BJ (cell line): ENCODE measurements at regions not wholly inside any gene's neighbourhood (a gene's known extent, or its start where the extent isn't known, plus 50 kb on each side); places are given as distances from the start of the nearest gene placed in this dataset.

Experiments used
- CTCF ChIA-PET: fragments of 350-600 bp; formaldehyde crosslinking; extraction: SDS; loops from one replicate; lab custom pipeline; 2021; ENCODE audit warnings: antibody characterized with exemption, inconsistent platforms; lab: Yijun Ruan, JAX
- POLR2A ChIA-PET: fragments of 300-600 bp; sonication (Branson Sonifier 250); formaldehyde crosslinking; extraction: SDS; loops from one replicate; lab custom pipeline; 2021; ENCODE audit warnings: antibody characterized with exemption; lab: Charles Lee
- DNase-seq: peaks from one replicate; pipeline ENCODE4 v3.0.0-alpha.2; 2011; ENCODE audit warnings: low read depth
- H3K27me3 ChIP-seq: 2 replicates; pipeline ENCODE4 v1.6.0; 2011; ENCODE audit warnings: low read length; ENCODE audit not compliant: control insufficient read depth, insufficient read depth
- H3K36me3 ChIP-seq: 2 replicates; pipeline ENCODE4 v1.5.1; 2011; ENCODE audit warnings: low read length; ENCODE audit not compliant: control insufficient read depth, insufficient read depth
- H3K4me3 ChIP-seq: 2 replicates; pipeline ENCODE4 v1.5.1; 2011; ENCODE audit warnings: low read depth, mild to moderate bottlenecking, control low read depth, low read length
- TF ChIP-seq, protein P1 (sequence below): IDR thresholded peaks from 2 replicates; pipeline ENCODE4 v1.5.1; 2011; ENCODE audit warnings: low read depth, mild to moderate bottlenecking, control low read depth, inconsistent platforms, low read length, moderate library complexity; ENCODE audit not compliant: insufficient read depth

- Histone ChIP-seq H3K36me3 (no peaks in the 10 kb centered on the region), H3K4me3 (no peak overlapping the region), H3K27me3 (no peaks in the 10 kb centered on the region)
- TF ChIP-seq, protein P1, sequence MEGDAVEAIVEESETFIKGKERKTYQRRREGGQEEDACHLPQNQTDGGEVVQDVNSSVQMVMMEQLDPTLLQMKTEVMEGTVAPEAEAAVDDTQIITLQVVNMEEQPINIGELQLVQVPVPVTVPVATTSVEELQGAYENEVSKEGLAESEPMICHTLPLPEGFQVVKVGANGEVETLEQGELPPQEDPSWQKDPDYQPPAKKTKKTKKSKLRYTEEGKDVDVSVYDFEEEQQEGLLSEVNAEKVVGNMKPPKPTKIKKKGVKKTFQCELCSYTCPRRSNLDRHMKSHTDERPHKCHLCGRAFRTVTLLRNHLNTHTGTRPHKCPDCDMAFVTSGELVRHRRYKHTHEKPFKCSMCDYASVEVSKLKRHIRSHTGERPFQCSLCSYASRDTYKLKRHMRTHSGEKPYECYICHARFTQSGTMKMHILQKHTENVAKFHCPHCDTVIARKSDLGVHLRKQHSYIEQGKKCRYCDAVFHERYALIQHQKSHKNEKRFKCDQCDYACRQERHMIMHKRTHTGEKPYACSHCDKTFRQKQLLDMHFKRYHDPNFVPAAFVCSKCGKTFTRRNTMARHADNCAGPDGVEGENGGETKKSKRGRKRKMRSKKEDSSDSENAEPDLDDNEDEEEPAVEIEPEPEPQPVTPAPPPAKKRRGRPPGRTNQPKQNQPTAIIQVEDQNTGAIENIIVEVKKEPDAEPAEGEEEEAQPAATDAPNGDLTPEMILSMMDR, result no peak
- ChIA-PET POLR2A (no interaction called here), CTCF (interaction anchor here (1.0 to 6.6 kb wide), 5 partner anchors 9 to 1271 kb away, joined by 3 to 41 read pairs (median 4); no protein-coding TSS in a partner anchor)
- no peak for DNase-seq
Measured at GRCh38 chr6:44652547-44652946, 265.0 kb downstream of the CDC5L start.

DNA sequence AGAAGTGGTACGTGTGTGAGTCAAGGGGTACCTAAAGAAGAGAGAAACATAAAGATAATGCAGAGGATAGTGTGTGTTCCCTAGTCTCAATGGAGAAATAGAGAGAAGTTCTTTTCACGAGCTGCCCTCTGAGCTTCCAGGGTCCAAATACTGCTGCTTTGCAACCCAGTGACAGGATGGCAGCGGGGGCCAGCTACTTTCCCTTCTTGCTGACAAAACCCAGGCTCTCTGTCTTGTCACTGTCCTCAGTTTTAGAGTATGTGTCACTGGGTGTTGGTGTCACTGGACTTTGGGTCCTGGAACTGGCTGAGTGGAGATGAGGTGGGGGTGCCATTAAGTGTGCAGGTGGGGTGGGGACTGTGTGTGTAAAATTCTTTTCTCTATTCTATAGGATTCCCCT is 265.6 kb downstream of the CDC5L start:
- no peak overlapping the region for H3K4me3 ChIP-seq
- CTCF ChIA-PET, result interaction anchor here (1.4 to 6.6 kb wide), 4 partner anchors 9 to 1270 kb away, joined by 4 to 41 read pairs (median 9); no protein-coding TSS in a partner anchor
- DNase-seq, result no peak
- H3K36me3 ChIP-seq, result no peaks in the 10 kb centered on the region
- POLR2A ChIA-PET, result no interaction called here
- no peaks in the 10 kb centered on the region for H3K27me3 ChIP-seq
- TF ChIP-seq, protein P1, result no peak

DNA sequence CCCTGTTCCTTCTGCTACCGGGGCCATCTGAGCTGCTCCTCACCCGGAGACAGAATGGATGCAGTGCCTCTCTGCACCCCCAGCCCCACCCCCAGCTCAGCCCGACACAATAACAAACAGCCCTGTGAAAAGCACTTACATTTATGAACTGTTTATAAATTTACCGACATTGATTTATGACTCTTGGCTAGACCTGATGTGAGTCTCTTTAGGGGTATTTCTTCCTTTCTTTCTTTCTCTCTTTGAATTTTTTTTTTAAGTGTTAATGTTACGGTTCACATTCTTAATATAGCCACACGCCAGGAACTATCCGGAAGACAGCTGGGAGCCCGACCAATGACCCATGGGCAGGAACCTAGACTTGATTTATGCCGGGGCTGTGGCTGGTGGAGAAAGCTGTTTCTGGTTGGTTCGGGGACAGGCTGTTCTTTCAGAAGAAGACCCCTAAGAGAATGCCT is 266.3 kb downstream of the CDC5L start:
- H3K36me3 ChIP-seq, result no peaks in the 10 kb centered on the region
- CTCF ChIA-PET, result interaction anchor here (0.6 to 6.6 kb wide), 8 partner anchors 9 to 1270 kb away, joined by 3 to 41 read pairs (median 3); partner anchors contain the start of gene SUPT3H
- TF ChIP-seq, protein P1, result no peak
- H3K27me3 ChIP-seq, result no peaks in the 10 kb centered on the region
- POLR2A ChIA-PET, result interaction anchor here (0.5 kb wide), 1 partner anchor 717 kb away, joined by 5 read pairs; no protein-coding TSS in a partner anchor
- no peak overlapping the region for H3K4me3 ChIP-seq
- DNase-seq, result no peak

DNA sequence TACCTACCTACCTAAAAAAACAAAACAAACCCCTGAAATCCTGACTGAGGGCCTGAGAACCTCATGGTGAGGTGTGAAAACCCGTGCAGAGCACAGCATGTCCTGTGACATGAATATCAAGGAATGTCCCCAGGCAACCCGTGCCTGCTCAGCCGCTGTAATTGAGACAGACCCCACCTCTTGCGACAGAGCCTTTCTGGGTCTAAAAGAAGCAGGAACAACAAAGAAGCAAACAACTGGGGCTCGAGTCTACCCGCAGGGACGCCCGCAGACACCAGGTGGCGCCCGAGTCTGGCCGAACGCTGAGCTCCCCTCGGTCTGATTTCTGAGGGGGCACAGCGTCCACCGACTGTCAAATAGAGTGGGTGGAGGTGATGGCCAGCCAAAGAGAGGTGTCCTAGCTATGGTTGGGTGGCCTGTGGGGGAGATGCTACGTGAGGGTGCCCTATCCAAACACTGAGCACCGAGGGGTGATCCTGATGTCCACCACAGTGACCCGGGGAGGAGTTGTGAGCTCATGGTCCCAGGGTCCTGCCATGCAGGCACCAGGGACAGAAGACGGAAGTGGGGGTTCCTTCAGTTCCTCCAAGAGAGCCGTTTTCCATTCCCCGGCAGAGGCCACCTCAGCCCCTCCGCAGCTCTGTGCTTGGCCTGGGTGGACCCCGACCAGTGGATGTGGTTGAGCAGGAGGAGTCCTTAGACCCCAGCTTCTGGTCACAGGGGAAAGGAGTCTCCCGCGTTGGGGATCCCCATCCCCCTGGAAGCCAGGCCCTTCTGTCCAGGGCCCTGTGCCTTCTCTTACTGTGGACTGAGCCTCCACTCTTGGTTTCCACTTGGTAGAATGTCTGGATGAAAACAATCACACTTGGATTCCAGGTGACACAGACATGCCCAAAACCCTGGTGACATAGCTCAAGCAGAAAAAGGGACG is 268.2 kb downstream of the CDC5L start:
- no peak overlapping the region for H3K4me3 ChIP-seq
- DNase-seq, result no peak
- TF ChIP-seq, protein P1, result peak; percentile 96
- POLR2A ChIA-PET, result no interaction called here
- H3K36me3 ChIP-seq, result no peaks in the 10 kb centered on the region
- CTCF ChIA-PET, result interaction anchor here (0.6 to 6.6 kb wide), 40 partner anchors 9 to 1275 kb away, joined by 3 to 41 read pairs (median 4); partner anchors contain the start of gene SUPT3H
- H3K27me3 ChIP-seq, result no peaks in the 10 kb centered on the region

- POLR2A ChIA-PET, result no interaction called here
- DNase-seq, result no peak
- TF ChIP-seq, protein P1, result no peak
- CTCF ChIA-PET, result interaction anchor here (1.1 to 6.6 kb wide), 14 partner anchors 10 to 1265 kb away, joined by 3 to 41 read pairs (median 7); partner anchors contain the start of gene SUPT3H
- H3K27me3 ChIP-seq, result no peaks in the 10 kb centered on the region
- H3K36me3 ChIP-seq, result no peaks in the 10 kb centered on the region
- H3K4me3 ChIP-seq, result no peak overlapping the region
Measured at GRCh38 chr6:44656691-44657090, 269.2 kb downstream of the CDC5L start.
